ENCODE measurements at regions not wholly inside any gene's neighbourhood (a gene's known extent, or its start where the extent isn't known, plus 50 kb on each side); places are given as distances from the start of the nearest gene placed in this dataset.
"Not testable (repeated sequence)": the region's sequence is repeated elsewhere in the genome, so short reads cannot be mapped to it uniquely, and the experiment has no call there.

- TF ChIP-seq CTCF (IDR thresholded peaks at IDR 0.05), result no peak
- H3K27ac Mint-ChIP-seq, result no peak overlapping the region
- DNase-seq, result no peak
- H3K27me3 Mint-ChIP-seq (ENCODE audit: low read depth, poor library complexity), result no peaks in the 10 kb centered on the region
- H3K36me3 Mint-ChIP-seq (ENCODE audit: low read depth), result no peaks in the 10 kb centered on the region
- H3K4me3 Mint-ChIP-seq, result no peak overlapping the region
- no peaks in the 10 kb centered on the region for H3K9me3 Mint-ChIP-seq
- H3K4me1 Mint-ChIP-seq, result no peaks in the 10 kb centered on the region
Measured at GRCh38 chr1:105087506-105087905, 1337.8 kb downstream of the AMY1C start.

- no peak for TF ChIP-seq CTCF (IDR thresholded peaks at IDR 0.05)
- Mint-ChIP-seq H3K4me3 (no peak overlapping the region), H3K9me3 (no peaks in the 10 kb centered on the region), H3K27me3 (ENCODE audit: low read depth, poor library complexity) (no peaks in the 10 kb centered on the region), H3K36me3 (ENCODE audit: low read depth) (no peaks in the 10 kb centered on the region), H3K27ac (no peak overlapping the region), H3K4me1 (no peaks in the 10 kb centered on the region)
- no peak for DNase-seq
Measured at GRCh38 chr1:105088166-105088565, 1338.5 kb downstream of the AMY1C start.

DNA sequence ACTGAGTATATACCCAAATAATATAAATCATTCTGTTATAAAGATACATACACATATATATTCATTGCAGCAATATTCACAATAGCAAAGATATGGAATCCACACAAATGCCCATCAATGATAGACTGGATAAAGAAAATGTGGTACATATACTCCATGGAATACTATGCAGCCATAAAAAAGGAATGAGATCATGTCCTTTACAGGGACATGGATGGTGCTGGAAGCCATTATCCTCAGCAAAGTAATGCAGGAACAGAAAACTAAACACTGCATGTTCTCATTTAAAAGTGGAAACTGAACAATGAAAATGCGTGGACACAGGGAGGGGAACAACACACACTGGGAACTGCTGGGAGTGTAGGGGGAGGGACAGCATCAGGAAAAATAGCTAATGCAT, 1344.2 kb downstream of the AMY1C start:
- H3K4me3 Mint-ChIP-seq; DNase-seq; H3K9me3 Mint-ChIP-seq; H3K27me3 Mint-ChIP-seq (ENCODE audit: low read depth, poor library complexity); H3K27ac Mint-ChIP-seq; H3K36me3 Mint-ChIP-seq (ENCODE audit: low read depth); H3K4me1 Mint-ChIP-seq: not testable (repeated sequence)

DNA sequence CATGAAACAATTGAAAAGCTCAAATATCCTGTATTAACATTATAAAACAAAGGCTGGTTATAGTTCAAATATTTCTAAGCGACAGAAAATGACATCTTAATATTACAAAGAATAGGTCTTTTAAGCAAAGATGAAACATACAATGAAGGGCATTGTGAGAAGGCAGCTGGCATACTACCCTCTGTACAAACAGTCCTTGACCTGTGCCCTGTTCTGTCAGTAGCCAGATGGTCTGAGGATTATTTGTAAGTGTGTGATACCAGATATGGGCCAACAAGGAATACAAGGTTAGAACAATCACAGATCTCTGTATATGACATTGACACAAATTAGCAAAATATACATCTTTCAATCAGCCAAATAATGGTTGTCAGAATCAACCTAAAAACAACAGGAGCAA, 1350.4 kb downstream of the AMY1C start:
- H3K27me3 Mint-ChIP-seq (ENCODE audit: low read depth, poor library complexity), result no peaks in the 10 kb centered on the region
- no peak for DNase-seq
- no peak for TF ChIP-seq CTCF (IDR thresholded peaks at IDR 0.05)

DNA sequence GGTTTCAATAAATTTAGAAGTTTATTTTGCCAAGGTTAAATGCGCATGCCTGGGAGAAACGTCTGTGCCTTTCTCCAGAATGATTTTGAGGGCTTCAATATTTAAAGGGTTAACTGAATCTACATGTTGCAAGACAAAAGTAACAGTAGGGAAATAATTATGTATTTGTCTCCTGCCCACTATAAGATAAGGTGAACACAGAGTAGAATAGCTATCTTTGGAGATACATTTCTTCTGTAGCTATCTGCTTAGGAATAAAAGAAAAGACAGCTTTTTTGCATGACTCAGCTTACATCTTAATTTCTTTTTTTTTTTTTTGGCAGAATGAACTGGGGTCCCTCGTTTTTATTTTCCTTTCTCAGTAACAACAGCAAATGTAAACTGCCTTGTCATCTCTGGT, 1351.6 kb downstream of the AMY1C start:
- no peak for TF ChIP-seq CTCF (IDR thresholded peaks at IDR 0.05)
- Mint-ChIP-seq H3K27ac (no peak overlapping the region), H3K36me3 (ENCODE audit: low read depth) (no peaks in the 10 kb centered on the region), H3K9me3 (no peaks in the 10 kb centered on the region), H3K4me3 (no peak overlapping the region), H3K27me3 (ENCODE audit: low read depth, poor library complexity) (no peaks in the 10 kb centered on the region), H3K4me1 (no peaks in the 10 kb centered on the region)
- DNase-seq, result no peak

More for the DNA sequence above, 1350.4 kb downstream of the AMY1C start:
- no peaks in the 10 kb centered on the region for H3K9me3 Mint-ChIP-seq
- no peak overlapping the region for H3K27ac Mint-ChIP-seq
- no peak overlapping the region for H3K4me3 Mint-ChIP-seq
- no peaks in the 10 kb centered on the region for H3K4me1 Mint-ChIP-seq
- no peaks in the 10 kb centered on the region for H3K36me3 Mint-ChIP-seq (ENCODE audit: low read depth)

GRCh38 chr1:105102371-105102770, 1352.7 kb downstream of the AMY1C start:
- H3K9me3 Mint-ChIP-seq, result no peaks in the 10 kb centered on the region
- H3K4me3 Mint-ChIP-seq, result no peak overlapping the region
- no peak overlapping the region for H3K27ac Mint-ChIP-seq
- DNase-seq, result no peak
- H3K27me3 Mint-ChIP-seq (ENCODE audit: low read depth, poor library complexity), result peaks cover 3% of the 10 kb centered on the region
- H3K4me1 Mint-ChIP-seq, result no peaks in the 10 kb centered on the region
- no peak for TF ChIP-seq CTCF (IDR thresholded peaks at IDR 0.05)
- no peaks in the 10 kb centered on the region for H3K36me3 Mint-ChIP-seq (ENCODE audit: low read depth)

Data from nephron progenitor cell (in vitro differentiated cells).